SJCRH30 (cell line): ENCODE measurements at regions not wholly inside any gene's neighbourhood (a gene's known extent, or its start where the extent isn't known, plus 50 kb on each side); places are given as distances from the start of the nearest gene placed in this dataset.

Experiments
- DNase-seq, 2 experiments: peaks; one replicate each; pipeline ENCODE4 v3.0.0-alpha.2; 2015 to 2020
- H3K27ac ChIP-seq: fragments of 250-450 bp; sonication (Bioruptor Pico); 2 replicates; pipeline ENCODE4 v1.5.1; 2020; ENCODE audit warnings: mild to moderate bottlenecking, moderate library complexity
- H3K27me3 ChIP-seq: fragments of 250-450 bp; sonication (Bioruptor Pico); 2 replicates; pipeline ENCODE4 v1.5.1; 2020; ENCODE audit warnings: mild to moderate bottlenecking, moderate library complexity
- H3K36me3 ChIP-seq: fragments of 250-450 bp; sonication (Bioruptor Pico); 2 replicates; pipeline ENCODE4 v1.5.1; 2020; ENCODE audit warnings: mild to moderate bottlenecking, moderate library complexity
- H3K4me1 ChIP-seq: fragments of 250-450 bp; sonication (Bioruptor Pico); 2 replicates; pipeline ENCODE4 v1.5.1; 2020; ENCODE audit warnings: mild to moderate bottlenecking, moderate library complexity
- H3K4me3 ChIP-seq: fragments of 250-450 bp; sonication (Bioruptor Pico); 2 replicates; pipeline ENCODE4 v1.5.1; 2020; ENCODE audit warnings: mild to moderate bottlenecking, moderate library complexity
- H3K9me3 ChIP-seq: fragments of 250-450 bp; sonication (Bioruptor Pico); replicated peaks from 2 replicates; pipeline ENCODE4 v1.5.1; 2020; ENCODE audit warnings: mild to moderate bottlenecking, moderate library complexity

DNA sequence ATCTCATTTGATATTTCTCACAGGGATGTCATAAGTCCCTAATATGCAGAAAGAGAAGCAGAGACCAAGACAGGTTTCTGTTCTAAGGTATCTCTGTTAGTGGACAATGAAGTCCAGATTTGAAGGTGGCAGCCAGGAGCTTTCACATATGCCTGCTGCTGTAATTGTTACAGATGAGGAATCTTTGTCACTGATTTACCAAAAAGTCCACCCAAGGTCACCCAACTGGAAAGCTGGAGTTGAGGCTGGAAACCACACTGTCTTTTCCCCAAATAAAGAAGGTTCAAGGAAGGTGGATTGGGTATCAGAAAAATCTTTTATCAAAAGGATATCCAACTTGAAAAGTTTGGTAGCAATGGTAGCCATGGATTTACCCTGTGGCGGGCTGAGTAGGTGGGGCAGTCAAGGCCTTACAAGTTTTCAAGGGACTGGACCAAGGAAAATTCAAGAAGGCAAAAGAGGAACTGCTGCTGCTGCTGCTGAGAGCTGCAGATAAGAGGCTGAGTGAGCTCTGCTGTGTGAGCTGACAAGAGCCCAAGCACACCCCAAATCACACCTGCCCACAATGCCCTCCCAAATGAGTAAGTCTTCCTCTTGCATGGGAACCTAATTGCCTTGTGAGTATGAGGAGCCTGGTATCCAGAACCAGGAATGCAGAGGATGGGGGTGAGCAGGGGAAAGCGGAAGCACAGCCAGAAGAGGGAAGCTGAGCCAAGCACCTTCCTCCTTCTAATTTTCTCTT, 241.2 kb downstream of the ANAPC1 start:
- peaks cover 7% of the 10 kb centered on the region; the same call in 1 of the 2 replicates for H3K9me3 ChIP-seq
- DNase-seq: no peak
- no peaks in the 10 kb centered on the region for H3K4me1 ChIP-seq
- no peaks in the 10 kb centered on the region; the same call in 1 of the 2 replicates for H3K36me3 ChIP-seq
- no peak overlapping the region for H3K4me3 ChIP-seq
- no peak overlapping the region for H3K27ac ChIP-seq
- no peaks in the 10 kb centered on the region; the same call in 1 of the 2 replicates for H3K27me3 ChIP-seq

GRCh38 chr2:111643759-111644158, 240.2 kb downstream of the ANAPC1 start:
- Histone ChIP-seq H3K4me3 (no peak overlapping the region), H3K27me3 (no peaks in the 10 kb centered on the region; the same call in 1 of the 2 replicates), H3K4me1 (no peaks in the 10 kb centered on the region), H3K27ac (no peak overlapping the region), H3K9me3 (peaks cover 7% of the 10 kb centered on the region; the same call in 1 of the 2 replicates), H3K36me3 (no peaks in the 10 kb centered on the region; the same call in 1 of the 2 replicates)
- DNase-seq: no peak

- Histone ChIP-seq H3K36me3 (no peaks in the 10 kb centered on the region; the same call in 1 of the 2 replicates), H3K27me3 (no peaks in the 10 kb centered on the region), H3K4me3 (no peak overlapping the region), H3K27ac (no peak overlapping the region), H3K9me3 (peaks cover 7% of the 10 kb centered on the region; the same call in 1 of the 2 replicates), H3K4me1 (no peaks in the 10 kb centered on the region)
- DNase-seq: no peak
These were observed 236.6 kb downstream of the ANAPC1 start for GRCh38 chr2:111647359-111647758.

DNA sequence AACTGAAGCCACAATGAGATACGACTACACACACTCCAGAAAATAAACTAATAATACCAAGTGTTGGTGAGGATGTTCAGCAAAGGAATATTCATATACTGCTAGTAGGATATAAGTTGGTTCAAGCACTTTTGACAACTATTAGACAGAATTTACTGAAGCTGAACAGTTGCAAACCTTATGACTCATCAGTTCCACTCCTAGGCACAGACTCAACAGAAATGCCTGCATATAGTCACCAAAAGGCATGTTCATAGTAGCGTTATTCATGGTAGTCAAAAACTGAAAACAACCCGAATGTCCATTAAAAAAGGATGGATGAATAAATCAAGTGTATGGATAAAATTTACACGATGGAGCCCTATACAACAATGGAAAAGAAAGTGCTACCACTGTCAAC, 232.0 kb downstream of the ANAPC1 start:
- Histone ChIP-seq H3K36me3 (no peaks in the 10 kb centered on the region), H3K9me3 (peaks cover 4% of the 10 kb centered on the region; the same call in 1 of the 2 replicates), H3K4me3 (no peak overlapping the region), H3K27ac (no peak overlapping the region), H3K4me1 (no peaks in the 10 kb centered on the region), H3K27me3 (no peaks in the 10 kb centered on the region; the same call in 1 of the 2 replicates)
- DNase-seq: no peak

GRCh38 chr2:111652681-111653080, 231.3 kb downstream of the ANAPC1 start:
- H3K4me3 ChIP-seq: no peak overlapping the region
- no peaks in the 10 kb centered on the region for H3K4me1 ChIP-seq
- no peaks in the 10 kb centered on the region; the same call in 1 of the 2 replicates for H3K9me3 ChIP-seq
- H3K27me3 ChIP-seq: no peaks in the 10 kb centered on the region; the same call in 1 of the 2 replicates
- no peak overlapping the region for H3K27ac ChIP-seq
- DNase-seq: no peak
- H3K36me3 ChIP-seq: no peaks in the 10 kb centered on the region

DNA sequence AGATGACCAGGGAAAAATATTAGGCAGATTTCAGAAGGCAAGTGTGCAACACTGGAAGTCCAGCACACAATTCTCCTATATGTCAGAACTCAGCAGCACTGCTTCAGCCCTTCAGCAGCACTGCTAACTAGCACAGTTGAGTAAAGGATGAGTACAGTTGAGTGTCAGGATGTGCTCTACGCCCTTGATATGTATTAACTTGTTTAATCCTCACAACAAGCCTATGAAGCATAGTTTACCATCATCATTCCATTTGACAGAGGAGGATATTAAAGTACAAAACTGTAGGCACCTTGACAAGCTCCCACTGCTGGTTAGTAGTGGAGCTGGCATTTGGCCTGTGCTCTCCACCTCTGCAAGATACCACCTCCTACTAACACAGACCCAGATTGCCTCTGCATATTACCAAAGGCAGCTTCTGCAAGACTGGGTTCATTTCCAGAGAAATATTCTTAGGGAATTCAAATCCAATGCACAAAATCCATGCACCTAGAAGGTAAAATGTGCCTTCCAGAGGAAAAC, 230.8 kb downstream of the ANAPC1 start:
- Histone ChIP-seq H3K27me3 (no peaks in the 10 kb centered on the region; the same call in 1 of the 2 replicates), H3K4me1 (no peaks in the 10 kb centered on the region), H3K9me3 (no peaks in the 10 kb centered on the region), H3K27ac (no peak overlapping the region), H3K4me3 (no peak overlapping the region), H3K36me3 (no peaks in the 10 kb centered on the region)
- no peak for DNase-seq

DNA sequence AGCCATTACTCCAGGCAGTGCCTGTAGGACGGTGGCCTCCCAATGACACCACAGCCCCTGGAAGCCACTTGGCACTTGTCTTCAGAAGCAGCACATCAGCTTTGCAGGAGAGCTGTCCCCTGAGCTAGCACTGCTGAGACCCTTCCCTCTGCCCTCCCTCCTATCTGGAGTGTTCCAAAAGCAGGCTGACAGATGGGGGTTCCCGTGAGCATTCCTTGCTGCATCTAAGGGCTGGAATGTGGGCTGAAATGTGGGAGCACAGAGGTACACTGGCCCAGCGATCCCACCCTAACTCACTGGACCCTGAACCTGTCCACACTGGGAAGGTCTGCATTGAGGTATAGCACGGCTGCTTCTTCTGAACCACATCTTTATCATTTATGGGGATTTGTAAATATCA, 230.1 kb downstream of the ANAPC1 start:
- no peaks in the 10 kb centered on the region for H3K4me1 ChIP-seq
- H3K4me3 ChIP-seq: no peak overlapping the region
- no peaks in the 10 kb centered on the region for H3K36me3 ChIP-seq
- no peaks in the 10 kb centered on the region; the same call in 1 of the 2 replicates for H3K27me3 ChIP-seq
- no peak overlapping the region for H3K27ac ChIP-seq
- no peak for DNase-seq
- no peaks in the 10 kb centered on the region for H3K9me3 ChIP-seq

DNA sequence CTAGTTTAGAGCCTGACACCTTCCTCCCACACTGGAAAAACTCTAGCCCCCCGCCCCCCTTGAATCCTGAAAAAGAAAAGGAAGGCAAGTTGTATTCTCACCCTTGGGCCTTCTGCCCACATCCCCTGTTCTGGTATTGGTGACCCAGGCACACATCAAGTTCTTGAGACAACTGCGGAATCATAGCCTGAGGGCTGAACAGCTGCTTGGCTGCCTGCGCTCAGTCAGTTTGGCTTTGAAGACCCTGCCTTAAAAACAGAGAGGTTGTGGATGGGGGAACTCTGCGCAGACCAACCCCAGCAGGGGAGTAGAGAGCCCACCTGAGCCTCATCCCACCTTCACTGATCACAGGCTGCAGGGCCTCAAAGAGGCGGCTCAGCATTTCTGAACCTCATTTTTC, 229.2 kb downstream of the ANAPC1 start:
- peak; percentile 34 to 48 for DNase-seq
- no peak overlapping the region for H3K4me3 ChIP-seq
- no peak overlapping the region for H3K27ac ChIP-seq
- H3K9me3 ChIP-seq: no peaks in the 10 kb centered on the region
- H3K27me3 ChIP-seq: no peaks in the 10 kb centered on the region; the same call in 1 of the 2 replicates
- no peaks in the 10 kb centered on the region for H3K36me3 ChIP-seq
- no peaks in the 10 kb centered on the region for H3K4me1 ChIP-seq

GRCh38 chr2:111656436-111656835, 227.6 kb downstream of the ANAPC1 start:
- H3K27me3 ChIP-seq: no peaks in the 10 kb centered on the region; the same call in 1 of the 2 replicates
- no peak for DNase-seq
- no peaks in the 10 kb centered on the region for H3K9me3 ChIP-seq
- no peaks in the 10 kb centered on the region for H3K4me1 ChIP-seq
- H3K36me3 ChIP-seq: no peaks in the 10 kb centered on the region
- H3K4me3 ChIP-seq: no peak overlapping the region
- no peak overlapping the region for H3K27ac ChIP-seq

DNA sequence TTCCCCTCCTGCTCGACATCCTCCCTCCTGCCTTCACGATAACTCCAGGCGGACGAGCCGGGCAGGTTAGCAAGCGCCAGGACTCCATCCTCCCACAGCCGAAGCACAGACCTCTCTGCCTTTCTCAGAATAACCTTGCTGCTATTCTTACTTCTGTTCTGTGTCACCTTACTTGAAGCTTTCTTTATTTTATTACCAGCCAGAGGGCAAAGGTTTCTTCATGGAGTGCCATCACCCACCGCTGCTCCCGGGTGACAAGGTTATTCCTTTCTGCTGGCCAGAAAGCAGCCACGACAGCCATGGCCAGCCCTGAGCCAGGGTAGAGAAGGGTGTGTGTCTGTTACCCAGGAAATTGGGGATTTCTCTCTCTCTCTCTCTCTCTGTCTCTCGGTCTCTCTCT, 227.1 kb downstream of the ANAPC1 start:
- no peak for DNase-seq
- no peaks in the 10 kb centered on the region; the same call in 1 of the 2 replicates for H3K27me3 ChIP-seq
- no peaks in the 10 kb centered on the region for H3K9me3 ChIP-seq
- H3K36me3 ChIP-seq: no peaks in the 10 kb centered on the region
- no peak overlapping the region for H3K4me3 ChIP-seq
- no peak overlapping the region for H3K27ac ChIP-seq
- H3K4me1 ChIP-seq: no peaks in the 10 kb centered on the region

GRCh38 chr2:111657351-111657975, 226.5 kb downstream of the ANAPC1 start:
- Histone ChIP-seq H3K4me1 (no peaks in the 10 kb centered on the region), H3K4me3 (no peak overlapping the region), H3K36me3 (no peaks in the 10 kb centered on the region), H3K27me3 (no peaks in the 10 kb centered on the region; the same call in 1 of the 2 replicates), H3K27ac (no peak overlapping the region), H3K9me3 (no peaks in the 10 kb centered on the region)
- no peak for DNase-seq

GRCh38 chr2:111659361-111660333, 224.3 kb downstream of the ANAPC1 start:
- no peak overlapping the region for H3K4me3 ChIP-seq
- DNase-seq: no peak
- no peaks in the 10 kb centered on the region for H3K4me1 ChIP-seq
- no peaks in the 10 kb centered on the region; the same call in 1 of the 2 replicates for H3K27me3 ChIP-seq
- no peaks in the 10 kb centered on the region for H3K9me3 ChIP-seq
- no peak overlapping the region for H3K27ac ChIP-seq
- H3K36me3 ChIP-seq: no peaks in the 10 kb centered on the region

DNA sequence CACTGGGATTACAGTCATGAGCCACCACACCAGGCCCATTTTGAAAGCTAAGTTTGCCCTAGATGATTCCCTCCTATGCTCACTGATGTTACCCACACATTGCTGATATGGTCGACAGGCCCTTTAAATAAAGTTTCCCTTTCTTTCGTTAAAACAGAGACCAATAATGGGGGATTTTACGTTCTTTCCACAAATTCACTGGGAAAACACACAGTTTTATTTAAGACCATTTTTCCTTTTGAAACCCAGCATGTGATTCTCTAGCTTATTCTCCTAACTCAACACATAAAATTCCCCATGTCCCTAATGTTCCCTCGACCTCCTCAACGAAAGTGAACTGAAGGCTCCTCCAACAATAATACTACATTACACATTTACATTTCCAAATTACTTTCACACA, 223.2 kb downstream of the ANAPC1 start:
- H3K27me3 ChIP-seq: no peaks in the 10 kb centered on the region; the same call in 1 of the 2 replicates
- no peaks in the 10 kb centered on the region for H3K9me3 ChIP-seq
- no peaks in the 10 kb centered on the region for H3K4me1 ChIP-seq
- H3K4me3 ChIP-seq: no peak overlapping the region
- no peak for DNase-seq
- H3K27ac ChIP-seq: no peak overlapping the region
- no peaks in the 10 kb centered on the region for H3K36me3 ChIP-seq

GRCh38 chr2:111661286-111661940, 222.6 kb downstream of the ANAPC1 start:
- Histone ChIP-seq H3K36me3 (no peaks in the 10 kb centered on the region), H3K4me3 (no peak overlapping the region), H3K9me3 (no peaks in the 10 kb centered on the region), H3K27ac (no peak overlapping the region), H3K27me3 (no peaks in the 10 kb centered on the region; the same call in 1 of the 2 replicates), H3K4me1 (no peaks in the 10 kb centered on the region)
- DNase-seq: no peak
